Neural cell (in vitro differentiated cells): ENCODE measurements at regions not wholly inside any gene's neighbourhood (a gene's known extent, or its start where the extent isn't known, plus 50 kb on each side); places are given as distances from the start of the nearest gene placed in this dataset.

Experiments
- EP300 ChIP-seq: fragments of 450-650 bp; conservative IDR thresholded peaks from 2 replicates; pipeline ENCODE4 v1.6.1; 2014; ENCODE audit warnings: antibody characterized with exemption, mild to moderate bottlenecking, moderate library complexity; ENCODE audit not compliant: poor library complexity, severe bottlenecking
- EZH2 ChIP-seq: fragments of 200-600, 300-800 bp; shearing (Covaris generic), sonication (generic); IDR thresholded peaks from 2 replicates; pipeline ENCODE4 v1.6.1; 2014; ENCODE audit warnings: antibody characterized with exemption, low read length, borderline replicate concordance, mild to moderate bottlenecking; ENCODE audit not compliant: insufficient read depth, poor library complexity, severe bottlenecking
- POLR2AphosphoS5 ChIP-seq: IDR thresholded peaks from 2 replicates; pipeline ENCODE4 v1.6.1; 2012
- TAF1 ChIP-seq: IDR thresholded peaks from 2 replicates; pipeline ENCODE4 v1.6.1; 2012; ENCODE audit warnings: low read depth
- TF ChIP-seq, protein P1 (sequence below): fragments of 450-650 bp; IDR thresholded peaks from 2 replicates; pipeline ENCODE4 v1.5.1; 2014; ENCODE audit warnings: antibody characterized with exemption, mild to moderate bottlenecking, moderate library complexity; ENCODE audit not compliant: poor library complexity, severe bottlenecking
- TF ChIP-seq, protein P2 (sequence below): IDR thresholded peaks from 2 replicates; pipeline ENCODE4 v1.6.1; 2012; ENCODE audit warnings: borderline replicate concordance

DNA sequence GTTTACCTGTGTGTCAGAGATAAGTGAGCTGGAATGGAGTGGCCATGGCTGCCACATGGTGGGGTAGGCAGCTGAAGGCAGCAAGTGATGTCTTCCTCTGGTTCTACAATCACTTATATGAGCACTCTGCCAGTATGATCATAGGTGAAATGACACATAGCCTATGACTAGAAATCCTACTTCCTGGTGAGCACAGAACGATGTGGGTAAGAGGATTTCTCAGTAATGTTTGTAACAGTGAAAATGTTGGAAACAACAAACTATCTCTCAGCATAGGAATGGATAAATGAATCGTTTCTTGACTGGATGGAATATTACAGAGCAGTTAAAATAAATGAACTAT, 187.0 kb upstream of the S1PR3 start:
- TF ChIP-seq, protein P1, sequence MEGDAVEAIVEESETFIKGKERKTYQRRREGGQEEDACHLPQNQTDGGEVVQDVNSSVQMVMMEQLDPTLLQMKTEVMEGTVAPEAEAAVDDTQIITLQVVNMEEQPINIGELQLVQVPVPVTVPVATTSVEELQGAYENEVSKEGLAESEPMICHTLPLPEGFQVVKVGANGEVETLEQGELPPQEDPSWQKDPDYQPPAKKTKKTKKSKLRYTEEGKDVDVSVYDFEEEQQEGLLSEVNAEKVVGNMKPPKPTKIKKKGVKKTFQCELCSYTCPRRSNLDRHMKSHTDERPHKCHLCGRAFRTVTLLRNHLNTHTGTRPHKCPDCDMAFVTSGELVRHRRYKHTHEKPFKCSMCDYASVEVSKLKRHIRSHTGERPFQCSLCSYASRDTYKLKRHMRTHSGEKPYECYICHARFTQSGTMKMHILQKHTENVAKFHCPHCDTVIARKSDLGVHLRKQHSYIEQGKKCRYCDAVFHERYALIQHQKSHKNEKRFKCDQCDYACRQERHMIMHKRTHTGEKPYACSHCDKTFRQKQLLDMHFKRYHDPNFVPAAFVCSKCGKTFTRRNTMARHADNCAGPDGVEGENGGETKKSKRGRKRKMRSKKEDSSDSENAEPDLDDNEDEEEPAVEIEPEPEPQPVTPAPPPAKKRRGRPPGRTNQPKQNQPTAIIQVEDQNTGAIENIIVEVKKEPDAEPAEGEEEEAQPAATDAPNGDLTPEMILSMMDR, result no peak
- no peak for TF ChIP-seq POLR2AphosphoS5
- no peak for TF ChIP-seq EZH2
- TF ChIP-seq EP300, result no peak
- no peak for TF ChIP-seq TAF1
- TF ChIP-seq, protein P2, sequence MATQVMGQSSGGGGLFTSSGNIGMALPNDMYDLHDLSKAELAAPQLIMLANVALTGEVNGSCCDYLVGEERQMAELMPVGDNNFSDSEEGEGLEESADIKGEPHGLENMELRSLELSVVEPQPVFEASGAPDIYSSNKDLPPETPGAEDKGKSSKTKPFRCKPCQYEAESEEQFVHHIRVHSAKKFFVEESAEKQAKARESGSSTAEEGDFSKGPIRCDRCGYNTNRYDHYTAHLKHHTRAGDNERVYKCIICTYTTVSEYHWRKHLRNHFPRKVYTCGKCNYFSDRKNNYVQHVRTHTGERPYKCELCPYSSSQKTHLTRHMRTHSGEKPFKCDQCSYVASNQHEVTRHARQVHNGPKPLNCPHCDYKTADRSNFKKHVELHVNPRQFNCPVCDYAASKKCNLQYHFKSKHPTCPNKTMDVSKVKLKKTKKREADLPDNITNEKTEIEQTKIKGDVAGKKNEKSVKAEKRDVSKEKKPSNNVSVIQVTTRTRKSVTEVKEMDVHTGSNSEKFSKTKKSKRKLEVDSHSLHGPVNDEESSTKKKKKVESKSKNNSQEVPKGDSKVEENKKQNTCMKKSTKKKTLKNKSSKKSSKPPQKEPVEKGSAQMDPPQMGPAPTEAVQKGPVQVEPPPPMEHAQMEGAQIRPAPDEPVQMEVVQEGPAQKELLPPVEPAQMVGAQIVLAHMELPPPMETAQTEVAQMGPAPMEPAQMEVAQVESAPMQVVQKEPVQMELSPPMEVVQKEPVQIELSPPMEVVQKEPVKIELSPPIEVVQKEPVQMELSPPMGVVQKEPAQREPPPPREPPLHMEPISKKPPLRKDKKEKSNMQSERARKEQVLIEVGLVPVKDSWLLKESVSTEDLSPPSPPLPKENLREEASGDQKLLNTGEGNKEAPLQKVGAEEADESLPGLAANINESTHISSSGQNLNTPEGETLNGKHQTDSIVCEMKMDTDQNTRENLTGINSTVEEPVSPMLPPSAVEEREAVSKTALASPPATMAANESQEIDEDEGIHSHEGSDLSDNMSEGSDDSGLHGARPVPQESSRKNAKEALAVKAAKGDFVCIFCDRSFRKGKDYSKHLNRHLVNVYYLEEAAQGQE, result no peak
